PC-3 (cell line): ENCODE measurements at regions not wholly inside any gene's neighbourhood (a gene's known extent, or its start where the extent isn't known, plus 50 kb on each side); places are given as distances from the start of the nearest gene placed in this dataset.

Source experiments
- CTCF ChIP-seq: fragments of 300-600 bp; sonication (generic); conservative IDR thresholded peaks from 2 replicates; pipeline ENCODE4 v1.5.1; 2017; ENCODE audit warnings: antibody characterized with exemption, low read depth, mild to moderate bottlenecking, low read length
- EZH2 ChIP-seq: fragments of 300-600 bp; sonication (generic); IDR thresholded peaks from one replicate; pipeline ENCODE4 v1.6.1; 2017; ENCODE audit warnings: antibody characterized with exemption, mild to moderate bottlenecking, low read length; ENCODE audit not compliant: unreplicated experiment

- no peak for TF ChIP-seq CTCF
- TF ChIP-seq EZH2 = no peak
Measured at GRCh38 chr7:85916016-85916415, 727.7 kb upstream of the GRM3 start.
